GM21786 (cell line): ENCODE measurements at regions not wholly inside any gene's neighbourhood (a gene's known extent, or its start where the extent isn't known, plus 50 kb on each side); places are given as distances from the start of the nearest gene placed in this dataset.
"Not testable (repeated sequence)": the region's sequence is repeated elsewhere in the genome, so short reads cannot be mapped to it uniquely, and the experiment has no call there.

Experiments used
- ATAC-seq: cut with Tn5 transposase; IDR thresholded peaks from one replicate; pipeline ENCODE4 v1.9.1; 2021; ENCODE audit not compliant: unreplicated experiment

- no peak for ATAC-seq
Measured at GRCh38 chr17:31798205-31798724, 60.8 kb downstream of the COPRS start.

GRCh38 chr17:31795941-31796340 lies 63.1 kb downstream of the COPRS start:
- not testable (repeated sequence) for ATAC-seq

GRCh38 chr17:31794111-31794510 lies 64.9 kb downstream of the COPRS start:
- ATAC-seq = no peak

- not testable (repeated sequence) for ATAC-seq
Measured at GRCh38 chr17:31793634-31794033, 65.4 kb downstream of the COPRS start.

GRCh38 chr17:31792007-31792585 lies 66.9 kb downstream of the COPRS start:
- ATAC-seq = no peak

GRCh38 chr17:31789707-31790505 lies 69.1 kb downstream of the COPRS start:
- ATAC-seq = no peak

- no peak for ATAC-seq
Measured at GRCh38 chr17:31788956-31789355, 70.1 kb downstream of the COPRS start.

- no peak for ATAC-seq
Measured at GRCh38 chr17:31788571-31788946, 70.5 kb downstream of the COPRS start.

GRCh38 chr17:31787857-31788570 lies 71.0 kb downstream of the COPRS start:
- no peak for ATAC-seq

GRCh38 chr17:31786796-31787481 lies 72.1 kb downstream of the COPRS start:
- no peak for ATAC-seq

- no peak for ATAC-seq
Measured at GRCh38 chr17:31780483-31780882, 78.6 kb downstream of the COPRS start.

- ATAC-seq = no peak
Measured at GRCh38 chr17:31778523-31778922, 80.5 kb downstream of the COPRS start.

- ATAC-seq = not testable (repeated sequence)
Measured at GRCh38 chr17:31771328-31771727, 87.7 kb downstream of the COPRS start.

- not testable (repeated sequence) for ATAC-seq
Measured at GRCh38 chr17:31770501-31770900, 88.5 kb downstream of the COPRS start.

GRCh38 chr17:31761836-31762510 lies 97.1 kb downstream of the COPRS start:
- ATAC-seq = not testable (repeated sequence)

GRCh38 chr17:31758646-31759045 lies 100.4 kb downstream of the COPRS start:
- no peak for ATAC-seq

- ATAC-seq = no peak
Measured at GRCh38 chr17:31757097-31757496, 101.9 kb downstream of the COPRS start.

GRCh38 chr17:31754239-31754945 lies 104.7 kb downstream of the COPRS start:
- no peak for ATAC-seq

- ATAC-seq = no peak
Measured at GRCh38 chr17:31753011-31753410, 106.0 kb downstream of the COPRS start.

GRCh38 chr17:31752584-31752983 lies 106.5 kb downstream of the COPRS start:
- ATAC-seq = no peak
